CD4-positive, alpha-beta T cell (primary cell): ENCODE measurements at regions not wholly inside any gene's neighbourhood (a gene's known extent, or its start where the extent isn't known, plus 50 kb on each side); places are given as distances from the start of the nearest gene placed in this dataset.
"Not testable (repeated sequence)": the region's sequence is repeated elsewhere in the genome, so short reads cannot be mapped to it uniquely, and the experiment has no call there.

Experiments
- ATAC-seq: fragments of 200-7000 bp; cut with Tn5 transposase; one replicate; pipeline ENCODE4 v1.10.0; 2022; ENCODE audit warnings: mild to moderate bottlenecking; ENCODE audit not compliant: poor library complexity
- CTCF ChIA-PET: fragments of 350-600 bp; sonication (Branson Sonifier 250); formaldehyde crosslinking; loops from one replicate; lab custom pipeline; 2021; ENCODE audit warnings: antibody characterized with exemption, inconsistent platforms; lab: Charles Lee
- POLR2A ChIA-PET: fragments of 350-600 bp; sonication (Branson Sonifier 250); formaldehyde crosslinking; loops from one replicate; lab custom pipeline; 2021; ENCODE audit warnings: antibody characterized with exemption, inconsistent platforms; lab: Charles Lee
- DNase-seq, 14 experiments: peaks; one replicate each; pipeline ENCODE4 v3.0.0-alpha.2; 2013 to 2020; ENCODE audit warnings: mixed read lengths in 2 of 14
- H3K27ac ChIP-seq, 2 donors: one replicate each; pipeline versions ENCODE4 v1.5.1 to v1.7.0; 2013; ENCODE audit warnings: low read length in 2 of 2, low read depth in 1 of 2, mild to moderate bottlenecking in 1 of 2
- H3K27me3 ChIP-seq, 2 experiments: 1 replicate in 1 of 2; 2 replicates in 1 of 2; pipeline versions ENCODE4 v1.6.1 to v1.7.0; 2013; ENCODE audit warnings: low read length in 2 of 2, control low read depth in 1 of 2, mild to moderate bottlenecking in 1 of 2, moderate library complexity in 1 of 2; ENCODE audit not compliant: insufficient read depth in 2 of 2, control insufficient read depth in 1 of 2
- H3K36me3 ChIP-seq: one replicate; pipeline ENCODE4 v1.6.1; 2013; ENCODE audit warnings: low read length, control low read depth; ENCODE audit not compliant: insufficient read depth
- H3K4me1 ChIP-seq: one replicate; pipeline ENCODE4 v1.6.1; 2013; ENCODE audit warnings: low read length, control low read depth; ENCODE audit not compliant: insufficient read depth
- H3K4me3 ChIP-seq: one replicate; pipeline ENCODE4 v1.5.1; 2013; ENCODE audit warnings: mild to moderate bottlenecking, low read length, moderate library complexity
- H3K9me3 ChIP-seq, 2 experiments: 1 replicate in 1 of 2; 2 replicates in 1 of 2; pipeline versions ENCODE4 v1.6.1 to v1.7.0; 2013; ENCODE audit warnings: low read length in 2 of 2, mild to moderate bottlenecking in 2 of 2, control low read depth in 1 of 2, moderate library complexity in 1 of 2; ENCODE audit not compliant: control insufficient read depth in 1 of 2, insufficient read depth in 1 of 2
- H3K27ac Mint-ChIP-seq: one replicate; pipeline ENCODE4 v1.8.0; 2020; ENCODE audit warnings: mixed read lengths
- H3K27me3 Mint-ChIP-seq: one replicate; pipeline ENCODE4 v1.8.0; 2021; ENCODE audit warnings: mixed read lengths
- H3K36me3 Mint-ChIP-seq: one replicate; pipeline ENCODE4 v1.8.0; 2021; ENCODE audit warnings: low read depth, mixed read lengths
- H3K4me1 Mint-ChIP-seq: one replicate; pipeline ENCODE4 v1.8.0; 2021; ENCODE audit warnings: low read depth, mixed read lengths
- H3K4me3 Mint-ChIP-seq: one replicate; pipeline ENCODE4 v1.8.0; 2020; ENCODE audit warnings: mild to moderate bottlenecking, mixed read lengths
- H3K9me3 Mint-ChIP-seq: one replicate; pipeline ENCODE4 v1.8.0; 2020; ENCODE audit warnings: mixed read lengths
- intact Hi-C, 2 experiments: fragments of 100-400 bp; cut with DNase I in 1 of 2; cut with micrococcal nuclease in 1 of 2; formaldehyde crosslinking; loops; one replicate each; pipeline versions ENCODE4 v1.15.1 to v1.9.0; 2023 to 2025; cut with DNase I, micrococcal nuclease
- TF ChIP-seq, protein P1 (sequence below): fragments of 200-600 bp; IDR thresholded peaks from one replicate; pipeline ENCODE4 v1.8.0; 2022; ENCODE audit warnings: antibody characterized with exemption, mild to moderate bottlenecking

DNA sequence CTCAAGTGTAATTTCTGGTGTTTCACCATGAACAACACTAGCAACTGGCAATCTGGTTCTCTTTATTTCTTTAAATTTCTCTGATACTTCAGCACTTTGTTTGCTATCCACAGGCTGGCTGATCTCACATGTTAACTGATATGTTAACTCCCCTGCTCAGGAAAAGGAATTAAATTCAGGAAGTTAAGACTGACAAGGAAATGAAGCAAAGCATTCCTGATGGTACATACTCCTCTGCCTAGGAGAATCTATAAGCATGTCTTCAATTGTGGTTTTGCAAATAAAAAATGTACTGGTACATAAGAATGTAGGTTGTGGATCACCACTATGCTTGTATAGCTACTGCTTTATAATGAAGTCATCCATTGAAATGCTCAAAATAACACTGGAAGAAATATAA is 1119.2 kb upstream of the INTU start:
- peaks cover 0 to 3% of the 10 kb centered on the region in 2 experiments for H3K9me3 ChIP-seq
- Mint-ChIP-seq H3K4me1 (no peaks in the 10 kb centered on the region), H3K27me3 (no peaks in the 10 kb centered on the region), H3K4me3 (no peak overlapping the region), H3K36me3 (no peaks in the 10 kb centered on the region), H3K27ac (no peak overlapping the region), H3K9me3 (peaks cover 7% of the 10 kb centered on the region)
- no peak for DNase-seq
- CTCF ChIA-PET: no interaction called here
- no peaks in the 10 kb centered on the region for H3K27me3 ChIP-seq
- H3K36me3 ChIP-seq: no peaks in the 10 kb centered on the region
- ATAC-seq: no peak
- TF ChIP-seq, protein P1, sequence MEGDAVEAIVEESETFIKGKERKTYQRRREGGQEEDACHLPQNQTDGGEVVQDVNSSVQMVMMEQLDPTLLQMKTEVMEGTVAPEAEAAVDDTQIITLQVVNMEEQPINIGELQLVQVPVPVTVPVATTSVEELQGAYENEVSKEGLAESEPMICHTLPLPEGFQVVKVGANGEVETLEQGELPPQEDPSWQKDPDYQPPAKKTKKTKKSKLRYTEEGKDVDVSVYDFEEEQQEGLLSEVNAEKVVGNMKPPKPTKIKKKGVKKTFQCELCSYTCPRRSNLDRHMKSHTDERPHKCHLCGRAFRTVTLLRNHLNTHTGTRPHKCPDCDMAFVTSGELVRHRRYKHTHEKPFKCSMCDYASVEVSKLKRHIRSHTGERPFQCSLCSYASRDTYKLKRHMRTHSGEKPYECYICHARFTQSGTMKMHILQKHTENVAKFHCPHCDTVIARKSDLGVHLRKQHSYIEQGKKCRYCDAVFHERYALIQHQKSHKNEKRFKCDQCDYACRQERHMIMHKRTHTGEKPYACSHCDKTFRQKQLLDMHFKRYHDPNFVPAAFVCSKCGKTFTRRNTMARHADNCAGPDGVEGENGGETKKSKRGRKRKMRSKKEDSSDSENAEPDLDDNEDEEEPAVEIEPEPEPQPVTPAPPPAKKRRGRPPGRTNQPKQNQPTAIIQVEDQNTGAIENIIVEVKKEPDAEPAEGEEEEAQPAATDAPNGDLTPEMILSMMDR: no peak
- H3K27ac ChIP-seq: no peak overlapping the region
- no peak overlapping the region for H3K4me3 ChIP-seq
- POLR2A ChIA-PET: no interaction called here
- intact Hi-C loops: no loop called here
- no peaks in the 10 kb centered on the region for H3K4me1 ChIP-seq

GRCh38 chr4:126520731-126521130 is 1112.0 kb upstream of the INTU start:
- no peaks in the 10 kb centered on the region for H3K27me3 ChIP-seq
- ChIA-PET CTCF (no interaction called here), POLR2A (no interaction called here)
- H3K4me1 ChIP-seq: no peaks in the 10 kb centered on the region
- no peak overlapping the region for H3K4me3 Mint-ChIP-seq
- no peaks in the 10 kb centered on the region for H3K27me3 Mint-ChIP-seq
- no peaks in the 10 kb centered on the region for H3K36me3 ChIP-seq
- no peak overlapping the region for H3K27ac ChIP-seq
- ATAC-seq (no peak), DNase-seq (no peak)
- no peak overlapping the region for H3K27ac Mint-ChIP-seq
- TF ChIP-seq, protein P1: no peak
- intact Hi-C loops: no loop called here
- H3K9me3 ChIP-seq: peaks cover 0 to 3% of the 10 kb centered on the region in 2 experiments
- no peaks in the 10 kb centered on the region for H3K36me3 Mint-ChIP-seq
- H3K4me1 Mint-ChIP-seq: no peaks in the 10 kb centered on the region
- peaks cover 2% of the 10 kb centered on the region for H3K9me3 Mint-ChIP-seq
- no peak overlapping the region for H3K4me3 ChIP-seq

DNA sequence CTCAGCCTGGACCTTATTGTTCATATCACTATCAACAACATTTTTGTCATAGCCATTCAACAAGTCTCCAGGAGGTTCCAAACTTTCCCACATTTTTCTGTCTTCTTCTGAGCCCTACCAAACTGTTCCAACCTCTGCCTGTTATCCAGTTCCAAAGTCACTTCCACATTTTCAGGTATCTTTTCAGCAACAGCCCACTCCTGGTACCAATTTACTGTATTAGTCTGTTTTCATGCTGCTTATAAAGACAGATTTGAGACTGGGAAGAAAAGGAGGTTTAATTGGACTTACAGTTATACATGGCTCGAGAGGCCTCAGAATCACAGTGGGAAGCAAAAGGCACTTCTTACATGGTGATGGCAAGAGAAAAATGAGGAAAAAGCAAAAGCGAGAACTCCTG is 1107.4 kb upstream of the INTU start:
- H3K4me3 ChIP-seq, H3K4me3 Mint-ChIP-seq, ATAC-seq, intact Hi-C loops, H3K27me3 Mint-ChIP-seq, H3K36me3 Mint-ChIP-seq, H3K27ac ChIP-seq, H3K4me1 ChIP-seq, H3K4me1 Mint-ChIP-seq, DNase-seq, POLR2A ChIA-PET, CTCF ChIA-PET, H3K36me3 ChIP-seq, H3K9me3 Mint-ChIP-seq, H3K27ac Mint-ChIP-seq, H3K27me3 ChIP-seq, H3K9me3 ChIP-seq: not testable (repeated sequence)

- DNase-seq (no peak), ATAC-seq (no peak)
- no peaks in the 10 kb centered on the region for H3K27me3 Mint-ChIP-seq
- no peak overlapping the region for H3K4me3 Mint-ChIP-seq
- TF ChIP-seq, protein P1: no peak
- no peak overlapping the region for H3K4me3 ChIP-seq
- no peak overlapping the region for H3K27ac Mint-ChIP-seq
- H3K4me1 Mint-ChIP-seq: no peaks in the 10 kb centered on the region
- no peaks in the 10 kb centered on the region for H3K4me1 ChIP-seq
- H3K9me3 ChIP-seq: peaks cover 0 to 3% of the 10 kb centered on the region in 2 experiments
- ChIA-PET CTCF (no interaction called here), POLR2A (no interaction called here)
- intact Hi-C loops: no loop called here
- no peaks in the 10 kb centered on the region for H3K36me3 Mint-ChIP-seq
- no peaks in the 10 kb centered on the region for H3K36me3 ChIP-seq
- H3K27me3 ChIP-seq: no peaks in the 10 kb centered on the region
- H3K9me3 Mint-ChIP-seq: peaks cover 8% of the 10 kb centered on the region
- H3K27ac ChIP-seq: no peak overlapping the region
These were observed 1106.4 kb upstream of the INTU start for GRCh38 chr4:126526335-126526734.
